ENCODE measurements at regions not wholly inside any gene's neighbourhood (a gene's known extent, or its start where the extent isn't known, plus 50 kb on each side); places are given as distances from the start of the nearest gene placed in this dataset.

DNA sequence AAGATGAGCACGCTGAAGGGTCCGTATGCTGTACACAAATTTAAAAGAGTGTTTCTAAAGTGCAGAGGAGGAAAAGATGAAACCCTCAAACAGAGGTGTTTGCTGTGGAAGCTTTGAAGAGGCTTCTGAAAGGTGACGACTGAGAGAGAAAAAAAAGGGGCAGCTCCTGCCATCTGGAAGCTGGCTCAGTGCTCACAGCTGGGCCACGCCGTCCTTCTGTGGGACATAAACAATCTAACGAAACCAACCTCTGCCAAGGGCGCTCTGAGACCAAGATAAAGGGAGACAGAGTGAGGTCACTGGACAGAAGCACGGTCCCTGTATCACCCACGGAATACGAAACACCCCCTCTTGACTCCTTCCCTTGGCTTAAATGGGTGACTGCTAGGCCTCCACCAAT lies 96.3 kb upstream of the SLC6A6 start:
- no peak overlapping the region for H3K27ac Mint-ChIP-seq
- H3K4me1 Mint-ChIP-seq: peaks cover 17% of the 10 kb centered on the region
- peaks cover 22% of the 10 kb centered on the region for H3K27me3 Mint-ChIP-seq (ENCODE audit: low read depth)
- no peak for TF ChIP-seq JUN (CRISPR knock-in tag; IDR thresholded peaks at IDR 0.05)
- no peak for TF ChIP-seq ZNF512 (CRISPR knock-in tag; IDR thresholded peaks at IDR 0.05; ENCODE audit: borderline replicate concordance)
- TF ChIP-seq SMAD3 (CRISPR knock-in tag; IDR thresholded peaks at IDR 0.05; ENCODE audit: borderline replicate concordance): no peak
- no peak for TF ChIP-seq ZNF671 (CRISPR knock-in tag; IDR thresholded peaks at IDR 0.05)
- TF ChIP-seq RORB (CRISPR knock-in tag; IDR thresholded peaks at IDR 0.05): no peak
- TF ChIP-seq, protein P1, sequence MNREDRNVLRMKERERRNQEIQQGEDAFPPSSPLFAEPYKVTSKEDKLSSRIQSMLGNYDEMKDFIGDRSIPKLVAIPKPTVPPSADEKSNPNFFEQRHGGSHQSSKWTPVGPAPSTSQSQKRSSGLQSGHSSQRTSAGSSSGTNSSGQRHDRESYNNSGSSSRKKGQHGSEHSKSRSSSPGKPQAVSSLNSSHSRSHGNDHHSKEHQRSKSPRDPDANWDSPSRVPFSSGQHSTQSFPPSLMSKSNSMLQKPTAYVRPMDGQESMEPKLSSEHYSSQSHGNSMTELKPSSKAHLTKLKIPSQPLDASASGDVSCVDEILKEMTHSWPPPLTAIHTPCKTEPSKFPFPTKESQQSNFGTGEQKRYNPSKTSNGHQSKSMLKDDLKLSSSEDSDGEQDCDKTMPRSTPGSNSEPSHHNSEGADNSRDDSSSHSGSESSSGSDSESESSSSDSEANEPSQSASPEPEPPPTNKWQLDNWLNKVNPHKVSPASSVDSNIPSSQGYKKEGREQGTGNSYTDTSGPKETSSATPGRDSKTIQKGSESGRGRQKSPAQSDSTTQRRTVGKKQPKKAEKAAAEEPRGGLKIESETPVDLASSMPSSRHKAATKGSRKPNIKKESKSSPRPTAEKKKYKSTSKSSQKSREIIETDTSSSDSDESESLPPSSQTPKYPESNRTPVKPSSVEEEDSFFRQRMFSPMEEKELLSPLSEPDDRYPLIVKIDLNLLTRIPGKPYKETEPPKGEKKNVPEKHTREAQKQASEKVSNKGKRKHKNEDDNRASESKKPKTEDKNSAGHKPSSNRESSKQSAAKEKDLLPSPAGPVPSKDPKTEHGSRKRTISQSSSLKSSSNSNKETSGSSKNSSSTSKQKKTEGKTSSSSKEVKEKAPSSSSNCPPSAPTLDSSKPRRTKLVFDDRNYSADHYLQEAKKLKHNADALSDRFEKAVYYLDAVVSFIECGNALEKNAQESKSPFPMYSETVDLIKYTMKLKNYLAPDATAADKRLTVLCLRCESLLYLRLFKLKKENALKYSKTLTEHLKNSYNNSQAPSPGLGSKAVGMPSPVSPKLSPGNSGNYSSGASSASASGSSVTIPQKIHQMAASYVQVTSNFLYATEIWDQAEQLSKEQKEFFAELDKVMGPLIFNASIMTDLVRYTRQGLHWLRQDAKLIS (CRISPR knock-in tag; IDR thresholded peaks at IDR 0.05; ENCODE audit: borderline replicate concordance): no peak
- no peak for TF ChIP-seq OVOL2 (CRISPR knock-in tag; IDR thresholded peaks at IDR 0.05; ENCODE audit: borderline replicate concordance)
- TF ChIP-seq NFATC4 (CRISPR knock-in tag; IDR thresholded peaks at IDR 0.05): no peak
- TF ChIP-seq ZSCAN18 (CRISPR knock-in tag; IDR thresholded peaks at IDR 0.05): no peak
- no peak for TF ChIP-seq IRF2 (CRISPR knock-in tag; IDR thresholded peaks at IDR 0.05; ENCODE audit: borderline replicate concordance, low read depth)
- ATAC-seq (no peak), DNase-seq (ENCODE audit: low spot score) (no peak)
- ChIA-PET POLR2A (no interaction called here), CTCF (interaction anchor here (1.5 to 1.6 kb wide), 2 partner anchors 31 to 103 kb away, joined by 3 to 4 read pairs; no protein-coding TSS in a partner anchor)
- no peak overlapping the region for H3K4me3 Mint-ChIP-seq
- H3K9me3 Mint-ChIP-seq: peaks cover 15% of the 10 kb centered on the region
- H3K36me3 Mint-ChIP-seq: no peaks in the 10 kb centered on the region

GRCh38 chr3:14307656-14308302 lies 94.6 kb upstream of the SLC6A6 start:
- no peak overlapping the region for H3K4me3 Mint-ChIP-seq
- H3K4me1 Mint-ChIP-seq: peaks cover 10% of the 10 kb centered on the region
- CTCF ChIA-PET: interaction anchor here (1.5 kb wide), 1 partner anchor 32 kb away, joined by 3 read pairs; no protein-coding TSS in a partner anchor
- POLR2A ChIA-PET: no interaction called here
- TF ChIP-seq, protein P2, sequence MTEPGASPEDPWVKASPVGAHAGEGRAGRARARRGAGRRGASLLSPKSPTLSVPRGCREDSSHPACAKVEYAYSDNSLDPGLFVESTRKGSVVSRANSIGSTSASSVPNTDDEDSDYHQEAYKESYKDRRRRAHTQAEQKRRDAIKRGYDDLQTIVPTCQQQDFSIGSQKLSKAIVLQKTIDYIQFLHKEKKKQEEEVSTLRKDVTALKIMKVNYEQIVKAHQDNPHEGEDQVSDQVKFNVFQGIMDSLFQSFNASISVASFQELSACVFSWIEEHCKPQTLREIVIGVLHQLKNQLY (CRISPR knock-in tag; IDR thresholded peaks at IDR 0.05): no peak
- TF ChIP-seq ZNF138 (CRISPR knock-in tag; conservative IDR thresholded peaks at IDR 0.05) (no peak), HMGA2 (CRISPR knock-in tag; IDR thresholded peaks at IDR 0.05) (no peak), ZMAT4 (CRISPR knock-in tag; IDR thresholded peaks at IDR 0.05) (no peak), TEAD4 (CRISPR knock-in tag; IDR thresholded peaks at IDR 0.05) (no peak), MYBL2 (CRISPR knock-in tag; IDR thresholded peaks at IDR 0.05) (no peak)
- TF ChIP-seq, protein P3, sequence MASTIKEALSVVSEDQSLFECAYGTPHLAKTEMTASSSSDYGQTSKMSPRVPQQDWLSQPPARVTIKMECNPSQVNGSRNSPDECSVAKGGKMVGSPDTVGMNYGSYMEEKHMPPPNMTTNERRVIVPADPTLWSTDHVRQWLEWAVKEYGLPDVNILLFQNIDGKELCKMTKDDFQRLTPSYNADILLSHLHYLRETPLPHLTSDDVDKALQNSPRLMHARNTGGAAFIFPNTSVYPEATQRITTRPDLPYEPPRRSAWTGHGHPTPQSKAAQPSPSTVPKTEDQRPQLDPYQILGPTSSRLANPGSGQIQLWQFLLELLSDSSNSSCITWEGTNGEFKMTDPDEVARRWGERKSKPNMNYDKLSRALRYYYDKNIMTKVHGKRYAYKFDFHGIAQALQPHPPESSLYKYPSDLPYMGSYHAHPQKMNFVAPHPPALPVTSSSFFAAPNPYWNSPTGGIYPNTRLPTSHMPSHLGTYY (CRISPR knock-in tag; IDR thresholded peaks at IDR 0.05): no peak
- DNase-seq (ENCODE audit: low spot score) (no peak), ATAC-seq (no peak)
- no peak overlapping the region for H3K27ac Mint-ChIP-seq
- no peaks in the 10 kb centered on the region for H3K36me3 Mint-ChIP-seq
- H3K27me3 Mint-ChIP-seq (ENCODE audit: low read depth): peaks cover 30% of the 10 kb centered on the region
- peaks cover 15% of the 10 kb centered on the region for H3K9me3 Mint-ChIP-seq

Data from WTC11 (cell line).